SK-N-SH (cell line): ENCODE measurements at regions not wholly inside any gene's neighbourhood (a gene's known extent, or its start where the extent isn't known, plus 50 kb on each side); places are given as distances from the start of the nearest gene placed in this dataset.

Experiments
- CTCF ChIA-PET: fragments of 300-600, 350-600 bp; formaldehyde crosslinking; extraction: SDS; loops from one replicate; lab custom pipeline; 2021; lab: Yijun Ruan, JAX
- POLR2A ChIA-PET: fragments of 350-600 bp; sonication (Branson Sonifier 250); formaldehyde crosslinking; extraction: SDS; loops from one replicate; lab custom pipeline; 2020; ENCODE audit warnings: antibody characterized with exemption, inconsistent platforms; lab: Yijun Ruan, JAX
- DNase-seq: peaks from one replicate; pipeline ENCODE4 v3.0.0; 2012
- H2AFZ ChIP-seq: fragments of 200-600 bp; sonication (generic); 2 replicates; pipeline ENCODE4 v1.8.1; 2016; ENCODE audit warnings: antibody characterized with exemption, mild to moderate bottlenecking, low read depth
- H3F3A ChIP-seq: fragments of 200-600 bp; sonication (generic); replicated peaks from 2 replicates; pipeline ENCODE3; 2016; ENCODE audit warnings: antibody characterized with exemption, mild to moderate bottlenecking; ENCODE audit not compliant: insufficient read depth
- H3K27ac ChIP-seq, 2 experiments: fragments of 200-500 bp in 1 of 2; fragments of 200-600 bp in 1 of 2; sonication (Bioruptor generic) in 1 of 2; sonication (generic), shearing (Covaris generic) in 1 of 2; 2 replicates each; pipeline versions ENCODE4 v1.5.1 to v1.6.1; 2014 to 2016; ENCODE audit warnings: low read depth in 2 of 2, inconsistent platforms in 1 of 2, low read length in 1 of 2, mild to moderate bottlenecking in 1 of 2, mixed read lengths in 1 of 2
- H3K27me3 ChIP-seq: fragments of 200-600 bp; sonication (generic), shearing (Covaris generic); 2 replicates; pipeline ENCODE4 v1.6.1; 2016; ENCODE audit warnings: mixed run types; ENCODE audit not compliant: insufficient read depth
- H3K36me3 ChIP-seq, 2 experiments: fragments of 200-500 bp in 1 of 2; fragments of 200-600 bp in 1 of 2; sonication (Bioruptor generic) in 1 of 2; sonication (generic) in 1 of 2; replicated peaks in 1 of 2; 2 replicates each; pipeline versions ENCODE3 to v1.5.1; 2014 to 2016; ENCODE audit warnings: low read length in 1 of 2, mild to moderate bottlenecking in 1 of 2; ENCODE audit not compliant: insufficient read depth in 2 of 2, control insufficient read depth in 1 of 2
- H3K4me1 ChIP-seq, 2 experiments: fragments of 200-500 bp in 1 of 2; fragments of 200-600 bp in 1 of 2; sonication (Bioruptor generic) in 1 of 2; sonication (generic), shearing (Covaris generic) in 1 of 2; 2 replicates each; pipeline versions ENCODE4 v1.5.1 to v1.6.1; 2014 to 2016; ENCODE audit warnings: low read depth in 1 of 2, low read length in 1 of 2, mixed run types in 1 of 2; ENCODE audit not compliant: insufficient read depth in 2 of 2, control insufficient read depth in 1 of 2
- H3K4me2 ChIP-seq: fragments of 200-600 bp; sonication (generic), shearing (Covaris generic); 2 replicates; pipeline ENCODE4 v1.6.1; 2017; ENCODE audit warnings: mixed run types
- H3K4me3 ChIP-seq, 2 experiments: fragments of 200-500 bp in 1 of 2; fragments of 200-600 bp in 1 of 2; sonication (Bioruptor generic) in 1 of 2; sonication (generic), shearing (Covaris generic) in 1 of 2; 2 replicates each; pipeline versions ENCODE4 v1.5.1 to v1.8.1; 2014 to 2016; ENCODE audit warnings: low read depth in 2 of 2, inconsistent platforms in 1 of 2, low read length in 1 of 2, mild to moderate bottlenecking in 1 of 2, mixed read lengths in 1 of 2, moderate library complexity in 1 of 2
- H3K79me2 ChIP-seq: fragments of 200-600 bp; sonication (generic); 2 replicates; pipeline ENCODE4 v1.8.1; 2017; ENCODE audit warnings: mild to moderate bottlenecking; ENCODE audit not compliant: insufficient read depth
- H3K9ac ChIP-seq: fragments of 200-600 bp; sonication (generic); 2 replicates; pipeline ENCODE4 v1.6.1; 2017; ENCODE audit warnings: mixed run types
- H3K9me2 ChIP-seq: fragments of 200-600 bp; sonication (generic); 2 replicates; pipeline ENCODE4 v1.6.1; 2017; ENCODE audit warnings: mixed run types
- H3K9me3 ChIP-seq: fragments of 200-600 bp; sonication (generic); 2 replicates; pipeline ENCODE4 v1.6.1; 2017; ENCODE audit warnings: mixed run types, mild to moderate bottlenecking, moderate library complexity
- H4K20me1 ChIP-seq: fragments of 200-600 bp; sonication (generic); 2 replicates; pipeline ENCODE4 v1.6.1; 2017; ENCODE audit warnings: mild to moderate bottlenecking, mixed run types; ENCODE audit not compliant: insufficient read depth
- CHD2 ChIP-seq: fragments of 150-350 bp; IDR thresholded peaks from 2 replicates; pipeline ENCODE4 v1.6.1; 2018; ENCODE audit warnings: low read length; ENCODE audit not compliant: partially characterized antibody
- ELF1 ChIP-seq: IDR thresholded peaks from 2 replicates; pipeline ENCODE4 v1.4.0; 2012
- FOSL2 ChIP-seq: IDR thresholded peaks from 2 replicates; pipeline ENCODE4 v1.4.0; 2012; ENCODE audit warnings: low read depth, mild to moderate bottlenecking, moderate library complexity, borderline replicate concordance
- FOXJ3 ChIP-seq: sonication (generic); formaldehyde crosslinking; IDR thresholded peaks from 2 replicates; pipeline ENCODE4 v1.5.1; 2020; ENCODE audit warnings: mild to moderate bottlenecking, missing genetic modification reagents
- FOXM1 ChIP-seq: IDR thresholded peaks from 2 replicates; pipeline ENCODE4 v1.4.0; 2012; ENCODE audit warnings: low read depth, mild to moderate bottlenecking
- GATA2 ChIP-seq: sonication (generic); formaldehyde crosslinking; IDR thresholded peaks from 2 replicates; pipeline ENCODE4 v1.5.0; 2020; ENCODE audit warnings: mild to moderate bottlenecking, missing genetic modification reagents
- IRF3 ChIP-seq: fragments of 150-350 bp; IDR thresholded peaks from 2 replicates; pipeline ENCODE4 v1.6.1; 2016; ENCODE audit warnings: mild to moderate bottlenecking, low read depth, low read length
- JUND ChIP-seq: IDR thresholded peaks from 2 replicates; pipeline ENCODE4 v1.4.0; 2012
- MAX ChIP-seq: IDR thresholded peaks from 2 replicates; pipeline ENCODE4 v1.4.0; 2012; ENCODE audit warnings: low read depth
- MEF2A ChIP-seq: IDR thresholded peaks from 2 replicates; pipeline ENCODE4 v1.4.0; 2012; ENCODE audit warnings: low read depth, borderline replicate concordance
- MXI1 ChIP-seq: IDR thresholded peaks from 2 replicates; pipeline ENCODE4 v1.6.1; 2012; ENCODE audit warnings: mild to moderate bottlenecking, low read depth, low read length, improper control_type of control experiment
- PBX3 ChIP-seq: IDR thresholded peaks from 2 replicates; pipeline ENCODE4; 2012
- RAD21 ChIP-seq: IDR thresholded peaks from 2 replicates; pipeline ENCODE4 v1.6.1; 2012; ENCODE audit warnings: mild to moderate bottlenecking, low read length
- RXRA ChIP-seq: IDR thresholded peaks from 2 replicates; pipeline ENCODE4 v1.4.0; 2012; ENCODE audit warnings: low read depth, mild to moderate bottlenecking, borderline replicate concordance
- SMC3 ChIP-seq: IDR thresholded peaks from 2 replicates; pipeline ENCODE4 v1.6.1; 2012; ENCODE audit warnings: low read depth, low read length, improper control_type of control experiment
- TAF1 ChIP-seq: IDR thresholded peaks from 2 replicates; pipeline ENCODE4 v1.6.1; 2012; ENCODE audit warnings: low read depth, mild to moderate bottlenecking, low read length, moderate library complexity, borderline replicate concordance
- TCF12 ChIP-seq: IDR thresholded peaks from 2 replicates; pipeline ENCODE4 v1.4.0; 2012
- USF1 ChIP-seq: IDR thresholded peaks from 2 replicates; pipeline ENCODE4 v1.4.0; 2012; ENCODE audit warnings: low read depth, borderline replicate concordance
- YY1 ChIP-seq: IDR thresholded peaks from 2 replicates; pipeline ENCODE4 v1.4.0; 2012; ENCODE audit warnings: low read depth, mild to moderate bottlenecking
- ZBTB33 ChIP-seq: IDR thresholded peaks from 2 replicates; pipeline ENCODE4 v1.4.0; 2012; ENCODE audit warnings: low read depth, borderline replicate concordance
- WGBS: methylation state at CpG from one replicate; pipeline ENCODE4 v1.1.6; 2017; ENCODE audit warnings: low lambda C conversion rate; 5-methylcytosine and 5-hydroxymethylcytosine counted together

- no peaks in the 10 kb centered on the region for H3K9me3 ChIP-seq
- CTCF ChIA-PET: interaction anchor here (1.0 to 3.8 kb wide), 9 partner anchors 14 to 275 kb away, joined by 3 to 14 read pairs (median 5); no protein-coding TSS in a partner anchor
- no peak overlapping the region for H3K4me2 ChIP-seq
- WGBS: 59% methylated on average over 14 of the region's 14 CpGs
- no peak for DNase-seq
- no peak overlapping the region for H2AFZ ChIP-seq
- no peaks in the 10 kb centered on the region for H3K36me3 ChIP-seq
- H3K9ac ChIP-seq: no peak overlapping the region
- H3K27me3 ChIP-seq: peaks cover 43% of the 10 kb centered on the region
- H3K27ac ChIP-seq: no peak overlapping the region
- TF ChIP-seq MAX (no peak), GATA2 (CRISPR knock-in tag) (no peak), ZBTB33 (no peak), FOXJ3 (CRISPR knock-in tag) (no peak), FOXM1 (no peak), PBX3 (no peak), ELF1 (no peak), SMC3 (no peak), MXI1 (no peak), JUND (no peak), TAF1 (no peak), YY1 (no peak), USF1 (no peak), FOSL2 (no peak), RXRA (no peak), MEF2A (no peak), CHD2 (no peak), RAD21 (no peak), IRF3 (no peak), TCF12 (no peak)
- TF ChIP-seq, all 33 proteins: peak for 0
- H3K79me2 ChIP-seq: no peaks in the 10 kb centered on the region
- no peaks in the 10 kb centered on the region for H3F3A ChIP-seq
- H3K4me1 ChIP-seq: no peaks in the 10 kb centered on the region; a peak in 1 of 4 replicates
- POLR2A ChIA-PET: no interaction called here
- no peak overlapping the region for H3K4me3 ChIP-seq
- no peaks in the 10 kb centered on the region for H3K9me2 ChIP-seq
- no peaks in the 10 kb centered on the region for H4K20me1 ChIP-seq
These were observed 248.0 kb downstream of the RBFOX3 start for GRCh38 chr17:79362772-79363305.
